Glutamatergic neuron (in vitro differentiated cells): ENCODE measurements at regions not wholly inside any gene's neighbourhood (a gene's known extent, or its start where the extent isn't known, plus 50 kb on each side); places are given as distances from the start of the nearest gene placed in this dataset.

Experiments
- DNase-seq: peaks from one replicate; pipeline ENCODE4 v3.0.0; 2022
- H3K27ac Mint-ChIP-seq: one replicate; pipeline ENCODE4 v1.8.0; 2020; ENCODE audit warnings: mild to moderate bottlenecking, mixed read lengths, inconsistent platforms; ENCODE audit not compliant: unreplicated experiment
- H3K27me3 Mint-ChIP-seq: one replicate; pipeline ENCODE4 v1.8.0; 2020; ENCODE audit warnings: mild to moderate bottlenecking, moderate library complexity, mixed read lengths, inconsistent platforms; ENCODE audit not compliant: unreplicated experiment
- H3K36me3 Mint-ChIP-seq: one replicate; pipeline ENCODE4 v1.8.0; 2020; ENCODE audit warnings: mild to moderate bottlenecking, mixed read lengths, inconsistent platforms; ENCODE audit not compliant: unreplicated experiment
- H3K4me1 Mint-ChIP-seq: one replicate; pipeline ENCODE4 v1.8.0; 2020; ENCODE audit warnings: mild to moderate bottlenecking, low read depth, mixed read lengths, inconsistent platforms; ENCODE audit not compliant: unreplicated experiment
- H3K4me3 Mint-ChIP-seq: one replicate; pipeline ENCODE4 v1.8.0; 2020; ENCODE audit warnings: mild to moderate bottlenecking, mixed read lengths, inconsistent platforms; ENCODE audit not compliant: unreplicated experiment
- H3K9me3 Mint-ChIP-seq: one replicate; pipeline ENCODE4 v1.8.0; 2020; ENCODE audit warnings: mild to moderate bottlenecking, moderate library complexity, mixed read lengths, inconsistent platforms; ENCODE audit not compliant: unreplicated experiment
- TF ChIP-seq, protein P1 (sequence below): fragments of 200-600 bp; sonication (generic); IDR thresholded peaks from one replicate; pipeline ENCODE4 v1.5.0; 2021; ENCODE audit not compliant: partially characterized antibody, unreplicated experiment

DNA sequence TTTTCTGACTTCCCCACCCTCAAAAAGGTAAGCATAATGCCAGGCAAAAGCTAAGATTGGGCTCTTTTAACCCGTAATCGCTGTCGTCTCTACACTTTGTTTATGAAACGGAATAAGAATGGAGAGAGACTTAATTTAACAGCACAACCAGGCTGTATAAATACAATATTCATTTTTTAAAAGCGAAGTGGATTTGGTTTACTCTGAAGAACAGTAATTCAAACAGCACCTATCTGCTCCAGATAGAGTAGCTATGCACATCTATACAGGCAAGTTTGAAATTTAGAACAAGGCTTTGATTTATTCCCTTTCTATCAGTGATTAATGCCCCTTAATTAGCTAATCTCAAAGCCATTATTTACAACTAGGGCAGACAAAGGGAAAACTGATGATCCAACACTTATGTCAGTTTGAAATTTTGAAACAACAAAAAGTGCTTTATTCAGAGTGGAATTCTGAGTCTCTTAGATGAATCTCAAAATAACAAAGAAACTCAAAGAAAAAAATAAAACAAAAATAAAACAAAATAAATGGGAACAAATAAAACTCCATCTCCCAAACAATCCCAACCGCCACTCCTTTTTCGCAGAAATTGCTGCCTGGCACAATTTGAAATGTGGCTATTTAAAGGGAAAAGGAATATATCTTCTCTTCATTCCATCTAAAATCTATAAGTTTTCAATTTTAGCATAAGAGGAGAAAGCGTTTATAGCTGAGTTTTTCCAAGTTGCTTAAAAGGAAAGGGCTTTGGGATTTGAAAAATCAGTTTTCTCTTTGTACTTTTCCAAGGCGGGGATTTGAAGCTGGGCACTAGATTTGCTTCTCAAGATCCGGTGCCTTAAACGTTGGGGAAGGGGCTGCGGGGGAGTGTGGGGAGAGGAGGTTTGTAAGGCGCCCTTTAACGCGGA, 298.6 kb downstream of the PARP8 start:
- no peaks in the 10 kb centered on the region for H3K36me3 Mint-ChIP-seq
- peaks cover 38% of the 10 kb centered on the region for H3K4me1 Mint-ChIP-seq
- no peak for DNase-seq
- peak overlapping the region; percentile 98 for H3K27ac Mint-ChIP-seq
- H3K27me3 Mint-ChIP-seq = peaks cover 30% of the 10 kb centered on the region
- H3K9me3 Mint-ChIP-seq = peaks cover 41% of the 10 kb centered on the region
- peak overlapping the region; percentile 95 for H3K4me3 Mint-ChIP-seq
- TF ChIP-seq, protein P1, sequence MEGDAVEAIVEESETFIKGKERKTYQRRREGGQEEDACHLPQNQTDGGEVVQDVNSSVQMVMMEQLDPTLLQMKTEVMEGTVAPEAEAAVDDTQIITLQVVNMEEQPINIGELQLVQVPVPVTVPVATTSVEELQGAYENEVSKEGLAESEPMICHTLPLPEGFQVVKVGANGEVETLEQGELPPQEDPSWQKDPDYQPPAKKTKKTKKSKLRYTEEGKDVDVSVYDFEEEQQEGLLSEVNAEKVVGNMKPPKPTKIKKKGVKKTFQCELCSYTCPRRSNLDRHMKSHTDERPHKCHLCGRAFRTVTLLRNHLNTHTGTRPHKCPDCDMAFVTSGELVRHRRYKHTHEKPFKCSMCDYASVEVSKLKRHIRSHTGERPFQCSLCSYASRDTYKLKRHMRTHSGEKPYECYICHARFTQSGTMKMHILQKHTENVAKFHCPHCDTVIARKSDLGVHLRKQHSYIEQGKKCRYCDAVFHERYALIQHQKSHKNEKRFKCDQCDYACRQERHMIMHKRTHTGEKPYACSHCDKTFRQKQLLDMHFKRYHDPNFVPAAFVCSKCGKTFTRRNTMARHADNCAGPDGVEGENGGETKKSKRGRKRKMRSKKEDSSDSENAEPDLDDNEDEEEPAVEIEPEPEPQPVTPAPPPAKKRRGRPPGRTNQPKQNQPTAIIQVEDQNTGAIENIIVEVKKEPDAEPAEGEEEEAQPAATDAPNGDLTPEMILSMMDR = no peak

DNA sequence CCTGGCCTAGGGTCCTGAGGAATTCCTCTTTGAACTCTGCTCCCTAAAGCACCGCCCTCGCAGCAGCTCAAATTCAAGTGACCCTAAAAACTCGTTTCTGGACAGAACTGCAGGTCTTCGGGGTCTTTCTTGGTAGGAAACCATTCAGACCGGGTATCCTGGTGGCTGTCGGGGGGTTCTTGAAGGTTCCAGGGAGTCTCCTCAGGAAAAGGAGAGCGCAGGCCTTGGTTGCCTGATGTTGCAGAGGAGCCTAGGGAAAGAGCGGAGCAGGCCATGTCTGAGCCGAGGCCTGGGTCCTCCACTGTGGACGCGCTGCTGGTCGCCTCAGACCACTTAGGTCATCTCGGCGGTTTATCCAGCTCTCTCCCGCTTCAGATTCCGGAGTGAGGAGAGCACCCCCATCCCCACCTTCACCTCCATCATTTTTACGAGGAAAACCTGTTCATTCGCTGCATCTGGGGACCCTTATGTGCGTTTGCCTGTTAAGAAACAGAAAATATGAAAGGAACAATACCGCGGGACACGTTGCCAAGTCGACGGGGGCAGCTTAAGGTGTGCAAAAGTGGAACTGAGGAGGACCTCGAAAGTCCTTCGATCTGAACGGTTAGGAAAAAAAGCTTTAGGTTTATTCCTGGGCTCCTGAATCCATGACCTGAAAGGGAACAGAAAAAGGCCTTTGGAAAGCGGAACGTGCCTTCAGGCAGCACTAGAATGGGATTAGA, 299.4 kb downstream of the PARP8 start:
- Mint-ChIP-seq H3K27ac (peak overlapping the region; percentile 98), H3K4me3 (peak overlapping the region; percentile 95), H3K9me3 (peaks cover 46% of the 10 kb centered on the region), H3K36me3 (no peaks in the 10 kb centered on the region), H3K4me1 (peaks cover 44% of the 10 kb centered on the region), H3K27me3 (peaks cover 36% of the 10 kb centered on the region)
- peak; percentile 22 for DNase-seq
- TF ChIP-seq, protein P1 = no peak

DNA sequence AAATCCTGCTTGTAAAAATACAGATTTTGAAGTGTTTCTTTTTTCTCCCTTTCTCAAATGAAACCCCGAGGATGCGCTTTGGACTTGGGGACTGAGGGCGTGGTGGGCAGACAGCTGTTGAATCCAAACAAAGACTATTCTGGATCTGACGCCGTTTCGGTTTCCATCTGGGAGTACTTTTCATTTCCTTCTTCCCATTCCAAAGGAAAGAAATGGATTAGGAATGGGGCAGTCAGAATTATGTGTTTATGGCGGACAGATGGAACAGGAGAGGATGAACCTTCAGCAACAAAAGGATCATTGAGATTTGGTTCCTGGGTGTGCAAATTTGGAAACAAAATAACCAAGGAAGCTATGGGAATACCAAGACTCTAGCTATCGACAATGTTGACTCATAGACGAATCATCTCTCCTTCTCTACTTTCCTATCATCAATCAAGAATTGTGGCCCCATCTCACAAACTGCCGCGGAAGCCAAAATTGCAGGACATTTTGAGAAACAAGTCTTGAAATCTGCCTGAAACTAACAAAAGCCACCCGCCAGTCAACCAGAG, 300.6 kb downstream of the PARP8 start:
- H3K27ac Mint-ChIP-seq = peak overlapping the region; percentile 98
- peak overlapping the region; percentile 95 for H3K4me3 Mint-ChIP-seq
- no peaks in the 10 kb centered on the region for H3K36me3 Mint-ChIP-seq
- peaks cover 49% of the 10 kb centered on the region for H3K4me1 Mint-ChIP-seq
- TF ChIP-seq, protein P1 = no peak
- no peak for DNase-seq
- H3K9me3 Mint-ChIP-seq = peaks cover 48% of the 10 kb centered on the region
- H3K27me3 Mint-ChIP-seq = peaks cover 36% of the 10 kb centered on the region

DNA sequence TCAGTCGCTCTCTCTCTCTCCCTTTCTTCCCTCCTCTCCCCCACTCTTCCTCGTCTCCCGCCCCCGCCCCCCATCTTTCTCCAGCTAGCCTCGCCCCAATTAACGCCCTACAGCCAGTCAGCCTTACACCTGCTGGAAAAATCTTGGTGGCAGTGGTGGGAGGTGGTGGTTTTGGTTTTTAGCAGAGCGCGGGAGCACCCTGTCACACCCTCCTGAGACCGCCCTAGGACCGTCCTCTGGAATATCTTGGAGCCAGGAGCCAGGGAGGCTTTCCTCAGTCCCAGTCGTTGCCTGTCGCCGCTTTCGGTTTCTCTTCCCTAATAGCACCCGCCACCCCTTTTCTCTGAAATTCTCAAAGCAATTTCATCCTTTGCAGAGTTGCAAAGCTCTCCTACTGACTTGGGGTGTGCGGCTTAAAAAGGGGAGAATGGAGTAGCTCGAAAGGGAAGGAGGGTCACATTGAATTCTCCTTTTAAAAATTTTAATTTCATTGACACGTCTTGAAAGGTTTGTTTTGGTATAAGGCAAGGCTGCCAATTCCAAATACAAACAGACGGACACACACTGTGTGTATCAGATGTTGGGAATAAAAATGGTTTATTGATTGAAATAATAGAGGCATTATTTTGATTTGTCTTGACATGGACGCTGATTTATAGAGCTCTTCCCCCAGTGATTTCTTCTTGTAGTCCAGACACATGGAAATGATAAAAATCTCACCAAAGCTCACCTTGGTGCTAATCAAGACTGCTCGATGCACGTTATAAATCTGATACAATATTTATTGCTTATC, 301.3 kb downstream of the PARP8 start:
- Mint-ChIP-seq H3K9me3 (peaks cover 48% of the 10 kb centered on the region), H3K36me3 (no peaks in the 10 kb centered on the region), H3K27ac (peak overlapping the region; percentile 98), H3K4me3 (peak overlapping the region; percentile 95), H3K4me1 (peaks cover 49% of the 10 kb centered on the region), H3K27me3 (peaks cover 35% of the 10 kb centered on the region)
- DNase-seq = peak; percentile 39
- TF ChIP-seq, protein P1 = no peak
